ENCODE measurements at regions not wholly inside any gene's neighbourhood (a gene's known extent, or its start where the extent isn't known, plus 50 kb on each side); places are given as distances from the start of the nearest gene placed in this dataset.

GRCh38 chr6:139904158-139904533 is 529.7 kb upstream of the CITED2 start:
- H3K4me3 ChIP-seq = no peak overlapping the region
- DNase-seq (ENCODE audit: low spot score) = no peak
- no peak overlapping the region for H3K27ac ChIP-seq
- no peak for TF ChIP-seq CTCF (IDR thresholded peaks at IDR 0.05)

- no peak overlapping the region for H3K27ac ChIP-seq
- TF ChIP-seq CTCF (IDR thresholded peaks at IDR 0.05) = no peak
- DNase-seq (ENCODE audit: low spot score) = no peak
- H3K4me3 ChIP-seq = no peak overlapping the region
Measured at GRCh38 chr6:139903411-139904157, 529.1 kb upstream of the CITED2 start.

DNA sequence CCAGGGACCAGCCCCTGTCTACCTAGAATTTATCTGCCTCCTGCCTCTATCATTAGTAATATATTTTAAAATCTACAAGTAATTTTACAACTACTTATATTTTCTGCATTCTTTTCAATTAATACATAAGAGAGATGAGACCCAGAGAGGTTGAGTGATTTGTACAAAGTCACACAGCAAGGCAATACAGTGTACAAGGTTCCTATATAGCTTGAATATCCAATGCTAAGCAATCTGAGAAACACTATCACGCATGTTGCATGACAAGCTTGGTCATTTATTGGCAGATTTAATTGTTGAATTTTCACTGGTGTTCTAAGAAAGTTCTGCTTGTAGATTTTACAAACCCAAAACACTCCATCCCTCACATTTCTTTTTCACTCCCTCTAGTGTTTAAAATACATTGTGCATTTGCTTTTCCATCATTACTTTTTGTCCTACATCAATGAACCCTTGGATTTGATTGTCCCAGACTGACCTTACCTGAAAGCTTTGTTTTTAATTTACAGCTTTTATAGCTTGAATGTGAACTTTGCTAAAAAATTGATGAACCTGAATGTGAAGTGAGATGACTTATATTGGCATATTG is 520.9 kb upstream of the CITED2 start:
- Histone ChIP-seq H3K27ac (no peak overlapping the region), H3K4me3 (no peak overlapping the region)
- no peak for DNase-seq (ENCODE audit: low spot score)
- TF ChIP-seq CTCF (IDR thresholded peaks at IDR 0.05) = no peak

DNA sequence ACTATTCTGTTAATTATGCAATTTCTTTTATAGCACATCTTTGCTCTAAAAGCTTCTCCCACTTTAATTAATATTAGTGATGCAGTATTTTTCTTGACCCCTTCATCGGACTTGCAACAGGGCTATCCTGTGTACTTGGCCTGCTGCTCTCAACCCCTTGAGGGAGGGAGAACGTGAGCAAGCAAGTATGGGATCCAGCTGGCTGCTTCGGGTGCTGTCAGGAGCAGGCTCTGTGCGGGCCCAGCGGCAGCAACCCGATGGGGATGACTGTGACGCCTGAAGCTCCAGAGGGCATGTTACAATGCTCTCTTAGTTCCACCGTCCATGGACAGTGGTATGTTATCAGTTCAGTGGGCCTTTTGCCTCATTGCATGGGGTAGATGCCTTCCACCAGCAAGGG is 519.8 kb upstream of the CITED2 start:
- no peak for TF ChIP-seq CTCF (IDR thresholded peaks at IDR 0.05)
- H3K4me3 ChIP-seq = no peak overlapping the region
- H3K27ac ChIP-seq = no peak overlapping the region
- DNase-seq (ENCODE audit: low spot score) = no peak

- TF ChIP-seq CTCF (IDR thresholded peaks at IDR 0.05) = no peak
- Histone ChIP-seq H3K4me3 (no peak overlapping the region), H3K27ac (no peak overlapping the region)
- no peak for DNase-seq (ENCODE audit: low spot score)
Measured at GRCh38 chr6:139891471-139891870, 517.0 kb upstream of the CITED2 start.

DNA sequence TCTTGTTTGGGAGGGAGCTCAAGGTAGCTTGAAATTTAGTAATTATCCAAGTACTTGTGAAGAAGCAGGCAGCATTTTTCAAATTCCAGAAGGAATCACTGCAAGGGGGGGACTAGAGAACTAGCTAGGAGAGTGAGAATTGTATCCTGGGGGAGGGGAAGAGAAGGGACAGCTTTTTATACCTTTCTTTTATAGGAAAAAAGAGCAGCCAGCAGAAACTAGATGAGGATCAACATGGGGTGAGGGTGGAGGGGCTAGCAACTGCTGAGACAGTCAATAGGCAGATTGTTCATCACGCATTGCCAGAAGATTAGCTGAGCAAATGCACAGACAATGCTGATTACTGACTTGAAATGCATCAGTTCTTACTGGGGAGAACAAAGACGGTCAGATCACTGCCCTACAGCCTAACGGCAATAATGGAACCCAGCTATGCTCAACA is 514.3 kb upstream of the CITED2 start:
- Histone ChIP-seq H3K27ac (no peak overlapping the region), H3K4me3 (no peak overlapping the region)
- DNase-seq (ENCODE audit: low spot score) = no peak
- TF ChIP-seq CTCF (IDR thresholded peaks at IDR 0.05) = no peak

GRCh38 chr6:139887275-139887674 is 512.8 kb upstream of the CITED2 start:
- no peak for DNase-seq (ENCODE audit: low spot score)
- H3K4me3 ChIP-seq = no peak overlapping the region
- H3K27ac ChIP-seq = no peak overlapping the region
- TF ChIP-seq CTCF (IDR thresholded peaks at IDR 0.05) = no peak

Data from coronary artery (tissue), 2 donors.